ENCODE measurements at regions not wholly inside any gene's neighbourhood (a gene's known extent, or its start where the extent isn't known, plus 50 kb on each side); places are given as distances from the start of the nearest gene placed in this dataset.
"Not testable (repeated sequence)": the region's sequence is repeated elsewhere in the genome, so short reads cannot be mapped to it uniquely, and the experiment has no call there.

- H3K27ac ChIP-seq (ENCODE audit: low read length); H3K4me1 ChIP-seq (ENCODE audit: control insufficient read depth, insufficient read depth, low read length); H3K9me3 ChIP-seq (ENCODE audit: control insufficient read depth, low read length); H3K27me3 ChIP-seq (ENCODE audit: control insufficient read depth, insufficient read depth); H3K4me3 ChIP-seq (ENCODE audit: low read length); ATAC-seq; DNase-seq: not testable (repeated sequence)
- 88% methylated on average over 4 of the region's 4 CpGs for WGBS
- intact Hi-C loops (cut with DNase I) = loop anchor here in 1 of 4 donors (10.0 kb wide), 1 partner anchor 57 kb away; no protein-coding TSS in a partner anchor
Measured at GRCh38 chr9:91512235-91512634, 88.6 kb upstream of the NFIL3 start.

DNA sequence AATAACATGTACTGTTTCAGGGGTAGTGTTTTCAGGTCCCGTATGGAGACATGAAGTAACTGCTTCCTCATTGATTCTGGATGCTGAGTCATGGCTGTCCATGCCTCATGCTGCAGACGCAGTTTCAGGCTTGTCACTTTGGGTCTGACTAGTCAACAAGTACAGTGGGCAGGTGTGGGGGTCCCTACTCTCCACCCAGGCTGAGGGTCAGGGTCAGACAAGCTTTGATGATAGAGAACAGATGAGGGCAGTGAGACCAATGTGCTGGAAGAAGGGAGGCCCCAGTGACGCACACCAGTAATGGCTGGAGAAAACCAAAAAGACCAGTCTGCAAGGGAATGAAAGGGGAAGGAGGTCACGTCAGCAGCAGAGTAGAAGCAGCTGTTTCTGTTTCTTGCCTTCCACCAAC lies 80.0 kb upstream of the NFIL3 start:
- intact Hi-C loops (cut with DNase I) = no loop called here
- Histone ChIP-seq H3K9me3 (ENCODE audit: control insufficient read depth, low read length) (no peaks in the 10 kb centered on the region), H3K4me1 (ENCODE audit: control insufficient read depth, insufficient read depth, low read length) (no peaks in the 10 kb centered on the region), H3K27me3 (ENCODE audit: control insufficient read depth, insufficient read depth) (no peaks in the 10 kb centered on the region), H3K4me3 (ENCODE audit: low read length) (no peak overlapping the region), H3K27ac (ENCODE audit: low read length) (no peak overlapping the region)
- DNase-seq (no peak), ATAC-seq (no peak)
- WGBS = 67% methylated on average over 4 of the region's 4 CpGs

DNA sequence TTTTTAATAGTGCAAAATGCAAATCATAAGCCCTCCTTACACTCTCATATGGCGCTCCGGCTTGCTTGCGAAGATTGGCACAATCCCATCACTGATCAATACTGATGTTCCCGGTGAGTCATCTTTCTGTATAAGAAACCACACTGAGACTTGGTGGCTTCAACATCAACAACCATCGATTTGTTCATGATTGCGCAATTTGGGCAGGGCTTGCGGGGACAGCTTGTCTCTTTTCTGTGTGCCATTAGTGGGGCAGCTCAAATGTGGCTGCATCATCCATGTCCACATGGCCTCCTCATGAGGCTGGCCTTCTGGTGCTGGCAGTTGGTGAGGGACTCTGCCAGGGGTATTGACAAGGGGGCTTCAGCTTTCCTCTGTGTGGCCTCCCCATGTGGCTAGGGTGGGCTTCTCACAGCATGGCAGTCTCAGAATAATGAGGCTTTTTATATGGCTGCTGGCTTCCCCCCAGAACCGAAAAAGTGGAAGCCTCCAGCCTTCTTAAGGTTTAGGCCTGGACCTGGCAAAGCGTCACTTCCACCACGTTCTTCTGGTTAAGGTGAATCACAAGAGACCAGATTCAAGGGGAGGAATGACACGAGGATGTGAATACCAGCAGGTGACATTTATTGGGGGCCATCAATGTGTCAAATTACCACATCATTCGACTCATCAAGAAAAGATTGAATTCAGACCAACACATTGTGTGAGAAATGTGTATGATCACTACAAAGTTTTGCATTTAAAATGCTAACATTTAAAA lies 79.5 kb upstream of the NFIL3 start:
- H3K4me1 ChIP-seq (ENCODE audit: control insufficient read depth, insufficient read depth, low read length) = no peaks in the 10 kb centered on the region
- no peak overlapping the region for H3K27ac ChIP-seq (ENCODE audit: low read length)
- no peaks in the 10 kb centered on the region for H3K9me3 ChIP-seq (ENCODE audit: control insufficient read depth, low read length)
- no peak overlapping the region for H3K4me3 ChIP-seq (ENCODE audit: low read length)
- intact Hi-C loops (cut with DNase I) = no loop called here
- DNase-seq = no peak
- 89% methylated on average over 12 of the region's 12 CpGs for WGBS
- H3K27me3 ChIP-seq (ENCODE audit: control insufficient read depth, insufficient read depth) = no peaks in the 10 kb centered on the region
- ATAC-seq = no peak

GRCh38 chr9:91502475-91502874 lies 78.8 kb upstream of the NFIL3 start:
- WGBS = 84% methylated on average over 6 of the region's 6 CpGs
- Histone ChIP-seq H3K27me3 (ENCODE audit: control insufficient read depth, insufficient read depth) (no peaks in the 10 kb centered on the region), H3K4me1 (ENCODE audit: control insufficient read depth, insufficient read depth, low read length) (no peaks in the 10 kb centered on the region), H3K27ac (ENCODE audit: low read length) (no peak overlapping the region), H3K4me3 (ENCODE audit: low read length) (no peak overlapping the region), H3K9me3 (ENCODE audit: control insufficient read depth, low read length) (no peaks in the 10 kb centered on the region)
- no peak for DNase-seq
- ATAC-seq = no peak
- intact Hi-C loops (cut with DNase I) = no loop called here

DNA sequence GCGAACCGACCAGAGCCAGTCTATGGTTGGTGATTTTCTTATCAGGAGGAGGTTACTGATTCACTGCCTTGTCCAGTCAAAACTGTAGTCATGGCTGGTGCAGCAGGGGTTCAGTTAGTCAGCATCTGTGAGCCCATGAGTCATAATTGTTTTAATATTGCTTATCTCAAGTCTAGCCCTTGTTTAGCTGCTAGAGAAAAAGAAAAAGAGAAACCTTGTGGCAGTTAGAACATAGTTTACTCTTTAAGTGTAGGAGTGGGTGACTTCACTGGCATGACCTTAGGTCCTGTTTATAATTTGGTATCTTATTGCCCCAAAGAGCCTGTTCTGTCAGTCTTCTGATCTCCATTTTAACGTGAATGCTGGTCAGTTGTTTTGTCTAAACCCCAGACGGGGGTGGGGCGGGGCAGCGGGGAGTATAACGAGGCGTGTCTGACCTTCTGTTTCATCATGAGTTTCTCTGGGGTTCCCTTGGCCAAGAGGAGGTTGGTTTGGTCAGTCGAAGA lies 76.9 kb upstream of the NFIL3 start:
- DNase-seq (no peak), ATAC-seq (no peak)
- intact Hi-C loops (cut with DNase I) = no loop called here
- no peak overlapping the region for H3K4me3 ChIP-seq (ENCODE audit: low read length)
- WGBS = 80% methylated on average over 9 of the region's 9 CpGs
- H3K27me3 ChIP-seq (ENCODE audit: control insufficient read depth, insufficient read depth) = no peaks in the 10 kb centered on the region
- no peaks in the 10 kb centered on the region for H3K4me1 ChIP-seq (ENCODE audit: control insufficient read depth, insufficient read depth, low read length)
- H3K9me3 ChIP-seq (ENCODE audit: control insufficient read depth, low read length) = no peaks in the 10 kb centered on the region
- no peak overlapping the region for H3K27ac ChIP-seq (ENCODE audit: low read length)

- Histone ChIP-seq H3K27me3 (ENCODE audit: control insufficient read depth, insufficient read depth) (no peaks in the 10 kb centered on the region), H3K9me3 (ENCODE audit: control insufficient read depth, low read length) (no peaks in the 10 kb centered on the region), H3K4me3 (ENCODE audit: low read length) (no peak overlapping the region), H3K27ac (ENCODE audit: low read length) (no peak overlapping the region), H3K4me1 (ENCODE audit: control insufficient read depth, insufficient read depth, low read length) (no peaks in the 10 kb centered on the region)
- intact Hi-C loops (cut with DNase I) = no loop called here
- no peak for ATAC-seq
- no peak for DNase-seq
- WGBS = 74% methylated on average over 7 of the region's 7 CpGs
Measured at GRCh38 chr9:91496351-91496750, 72.7 kb upstream of the NFIL3 start.

- H3K4me1 ChIP-seq (ENCODE audit: control insufficient read depth, insufficient read depth, low read length) = no peaks in the 10 kb centered on the region
- no peaks in the 10 kb centered on the region for H3K9me3 ChIP-seq (ENCODE audit: control insufficient read depth, low read length)
- WGBS = 53% methylated on average over 4 of the region's 4 CpGs
- intact Hi-C loops (cut with DNase I) = no loop called here
- ATAC-seq (no peak), DNase-seq (no peak)
- no peak overlapping the region for H3K27ac ChIP-seq (ENCODE audit: low read length)
- H3K4me3 ChIP-seq (ENCODE audit: low read length) = no peak overlapping the region
- H3K27me3 ChIP-seq (ENCODE audit: control insufficient read depth, insufficient read depth) = no peaks in the 10 kb centered on the region
Measured at GRCh38 chr9:91495450-91495849, 71.8 kb upstream of the NFIL3 start.

DNA sequence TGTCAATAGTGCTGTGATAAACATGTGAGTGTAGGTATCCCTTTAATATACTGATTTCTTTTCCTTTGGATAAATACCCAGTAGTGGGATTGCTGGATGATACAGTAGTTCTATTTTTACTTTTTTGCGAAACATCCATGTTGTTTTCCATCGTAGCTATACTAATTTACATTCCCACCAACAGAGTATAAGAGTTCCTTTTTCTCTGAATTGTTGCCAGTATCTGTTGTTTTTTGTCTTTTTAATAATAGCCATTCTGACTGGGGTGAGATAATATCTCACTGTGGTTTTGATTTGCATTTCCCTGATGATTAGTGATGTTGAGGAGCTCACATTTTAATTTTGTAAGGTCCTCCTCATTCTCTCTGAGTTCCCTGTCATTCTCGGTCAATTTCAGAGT lies 71.1 kb upstream of the NFIL3 start:
- intact Hi-C loops (cut with DNase I) = no loop called here
- H3K9me3 ChIP-seq (ENCODE audit: control insufficient read depth, low read length) = no peaks in the 10 kb centered on the region
- 78% methylated on average over 3 of the region's 3 CpGs for WGBS
- no peak overlapping the region for H3K27ac ChIP-seq (ENCODE audit: low read length)
- no peaks in the 10 kb centered on the region for H3K27me3 ChIP-seq (ENCODE audit: control insufficient read depth, insufficient read depth)
- H3K4me1 ChIP-seq (ENCODE audit: control insufficient read depth, insufficient read depth, low read length) = peaks cover under 1% of the 10 kb centered on the region
- no peak overlapping the region for H3K4me3 ChIP-seq (ENCODE audit: low read length)
- DNase-seq = no peak
- ATAC-seq = no peak

DNA sequence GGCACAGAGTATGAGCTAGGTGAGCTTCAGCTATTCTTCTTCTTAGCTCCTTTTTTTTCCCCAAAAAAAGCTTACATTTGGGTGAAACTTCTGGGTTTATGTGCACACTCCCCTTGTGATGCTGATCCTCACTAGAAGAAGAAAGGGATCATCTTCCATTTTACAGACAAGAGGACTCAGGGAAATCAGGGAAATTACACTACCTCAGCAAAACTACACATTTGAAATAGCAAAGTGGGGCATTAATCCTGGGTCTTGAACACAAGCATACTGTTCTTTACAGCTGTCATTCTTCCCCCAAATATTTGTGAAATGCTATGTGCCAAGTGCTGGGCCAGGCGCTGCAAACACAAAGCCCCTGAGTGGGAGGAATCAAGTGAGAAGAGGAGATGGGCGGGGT lies 68.6 kb upstream of the NFIL3 start:
- intact Hi-C loops (cut with DNase I) = no loop called here
- Histone ChIP-seq H3K27me3 (ENCODE audit: control insufficient read depth, insufficient read depth) (no peaks in the 10 kb centered on the region), H3K27ac (ENCODE audit: low read length) (no peak overlapping the region), H3K4me3 (ENCODE audit: low read length) (no peak overlapping the region), H3K4me1 (ENCODE audit: control insufficient read depth, insufficient read depth, low read length) (peaks cover 3% of the 10 kb centered on the region), H3K9me3 (ENCODE audit: control insufficient read depth, low read length) (no peaks in the 10 kb centered on the region)
- 89% methylated on average over 2 of the region's 2 CpGs for WGBS
- DNase-seq = no peak
- ATAC-seq = no peak

DNA sequence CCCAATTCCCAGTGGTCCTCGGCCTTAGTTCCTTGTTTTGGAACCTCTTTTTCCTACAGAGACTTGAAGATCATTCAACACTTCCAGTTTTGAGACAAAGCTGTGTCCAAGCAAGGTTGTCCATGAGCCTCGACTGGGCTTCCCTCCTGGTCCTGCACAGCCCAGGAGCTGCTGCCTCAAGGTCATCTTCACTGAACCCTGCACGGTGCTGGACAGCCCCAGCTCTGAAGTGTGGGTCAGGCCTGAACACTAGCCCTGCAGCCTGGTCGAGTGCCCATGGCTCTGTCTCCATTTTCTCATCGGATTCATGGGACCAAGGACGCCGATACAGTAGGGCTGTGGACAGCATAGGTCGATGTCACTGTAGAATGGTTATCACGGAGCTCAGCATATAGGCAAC lies 68.0 kb upstream of the NFIL3 start:
- Histone ChIP-seq H3K27me3 (ENCODE audit: control insufficient read depth, insufficient read depth) (no peaks in the 10 kb centered on the region), H3K27ac (ENCODE audit: low read length) (no peak overlapping the region), H3K4me3 (ENCODE audit: low read length) (no peak overlapping the region), H3K4me1 (ENCODE audit: control insufficient read depth, insufficient read depth, low read length) (peaks cover 3% of the 10 kb centered on the region), H3K9me3 (ENCODE audit: control insufficient read depth, low read length) (no peaks in the 10 kb centered on the region)
- no peak for DNase-seq
- no peak for ATAC-seq
- intact Hi-C loops (cut with DNase I) = no loop called here
- WGBS = 85% methylated on average over 9 of the region's 9 CpGs

DNA sequence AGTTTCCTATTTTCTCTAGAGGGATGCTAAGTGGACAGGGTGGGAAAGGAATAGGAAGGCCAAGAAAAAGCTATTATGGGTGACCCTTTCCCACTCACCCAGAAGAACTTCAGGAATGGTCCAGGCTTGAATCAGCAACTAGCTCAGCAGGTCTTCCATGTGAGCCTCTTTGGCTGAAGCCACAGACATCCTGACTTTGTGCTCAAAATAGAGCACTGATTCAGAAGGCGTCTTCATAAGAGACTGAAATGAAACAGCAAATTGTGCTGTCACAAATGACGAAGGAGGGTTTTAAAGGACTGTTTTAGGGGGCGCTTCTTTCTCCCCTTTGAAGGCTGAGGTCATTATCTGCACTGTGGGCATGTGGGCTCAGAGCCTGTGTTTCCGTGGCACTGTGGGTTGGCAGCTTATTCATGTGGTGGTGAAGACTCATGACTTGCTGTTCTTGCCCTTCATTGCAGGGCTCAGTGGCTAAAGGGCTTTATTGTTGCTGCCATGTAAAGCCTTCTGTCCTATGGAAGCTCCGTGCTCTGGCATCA lies 65.8 kb upstream of the NFIL3 start:
- DNase-seq (no peak), ATAC-seq (peak in 1 of 2 donors; percentile 45)
- no peaks in the 10 kb centered on the region for H3K9me3 ChIP-seq (ENCODE audit: control insufficient read depth, low read length)
- peaks cover 5% of the 10 kb centered on the region for H3K4me1 ChIP-seq (ENCODE audit: control insufficient read depth, insufficient read depth, low read length)
- peak overlapping the region; percentile 59 for H3K27ac ChIP-seq (ENCODE audit: low read length)
- no peak overlapping the region for H3K4me3 ChIP-seq (ENCODE audit: low read length)
- intact Hi-C loops (cut with DNase I) = no loop called here
- H3K27me3 ChIP-seq (ENCODE audit: control insufficient read depth, insufficient read depth) = no peaks in the 10 kb centered on the region
- WGBS = 53% methylated on average over 5 of the region's 5 CpGs

Measured in right cardiac atrium (tissue), 5 donors.